Uterus (tissue), 3 donors: ENCODE measurements at regions not wholly inside any gene's neighbourhood (a gene's known extent, or its start where the extent isn't known, plus 50 kb on each side); places are given as distances from the start of the nearest gene placed in this dataset.
A peak's percentile ranks its signal among the peaks of the same experiment; 100 is the strongest.
"Not testable (repeated sequence)": the region's sequence is repeated elsewhere in the genome, so short reads cannot be mapped to it uniquely, and the experiment has no call there.

Experiments
- DNase-seq, 2 donors: peaks; one replicate each; pipeline ENCODE4 v3.0.0-alpha.2; 2019 to 2020
- H3K27ac ChIP-seq, 2 donors: fragments of 200-600 bp; sonication (generic); 1 replicate in 1 of 2; 2 replicates in 1 of 2; pipeline ENCODE4 v1.5.1; 2016 to 2018
- H3K27me3 ChIP-seq, 2 donors: fragments of 200-600 bp; sonication (generic); one replicate each; pipeline ENCODE4 v1.5.1; 2018 to 2019; ENCODE audit warnings: control low read depth in 1 of 2
- H3K36me3 ChIP-seq, 2 donors: fragments of 200-600 bp; sonication (generic); one replicate each; pipeline ENCODE4 v1.5.1; 2019; ENCODE audit warnings: control low read depth in 1 of 2
- H3K4me1 ChIP-seq, 2 donors: fragments of 200-600 bp; sonication (generic); one replicate each; pipeline ENCODE4 v1.5.1; 2018 to 2019; ENCODE audit warnings: control low read depth in 1 of 2
- H3K4me3 ChIP-seq, 2 donors: fragments of 200-600 bp; sonication (generic); 1 replicate in 1 of 2; 2 replicates in 1 of 2; pipeline ENCODE4 v1.5.1; 2018 to 2019; ENCODE audit warnings: mild to moderate bottlenecking in 1 of 2
- H3K9me3 ChIP-seq, 2 donors: fragments of 200-600 bp; sonication (generic); one replicate each; pipeline ENCODE4 v1.5.1; 2019; ENCODE audit warnings: control low read depth in 1 of 2
- CTCF ChIP-seq, 4 experiments: fragments of 200-600 bp in 2 of 4; fragments of 450-650 bp in 2 of 4; sonication (generic) in 2 of 4; IDR thresholded peaks; one replicate each; pipeline ENCODE4 v1.5.1; 2016 to 2019; ENCODE audit warnings: antibody characterized with exemption in 4 of 4, mild to moderate bottlenecking in 2 of 4, moderate library complexity in 1 of 4
- POLR2A ChIP-seq, 2 donors: fragments of 450-650 bp; IDR thresholded peaks; one replicate each; pipeline ENCODE4 v1.6.1; 2016; ENCODE audit warnings: antibody characterized with exemption in 2 of 2, mild to moderate bottlenecking in 1 of 2, moderate library complexity in 1 of 2
- intact Hi-C: fragments of 100-400 bp; cut with DNase I; formaldehyde crosslinking; loops from one replicate; pipeline ENCODE4 v1.15.1; 2023; ENCODE audit warnings: low total_unique reads
- donor health status: DM: yes; HTN: yes; CAD: no.

GRCh38 chr7:65795392-65795716, 77.5 kb upstream of the VKORC1L1 start:
- H3K9me3 ChIP-seq, intact Hi-C loops, H3K4me3 ChIP-seq, H3K36me3 ChIP-seq, H3K4me1 ChIP-seq, DNase-seq, H3K27ac ChIP-seq, H3K27me3 ChIP-seq: not testable (repeated sequence)

DNA sequence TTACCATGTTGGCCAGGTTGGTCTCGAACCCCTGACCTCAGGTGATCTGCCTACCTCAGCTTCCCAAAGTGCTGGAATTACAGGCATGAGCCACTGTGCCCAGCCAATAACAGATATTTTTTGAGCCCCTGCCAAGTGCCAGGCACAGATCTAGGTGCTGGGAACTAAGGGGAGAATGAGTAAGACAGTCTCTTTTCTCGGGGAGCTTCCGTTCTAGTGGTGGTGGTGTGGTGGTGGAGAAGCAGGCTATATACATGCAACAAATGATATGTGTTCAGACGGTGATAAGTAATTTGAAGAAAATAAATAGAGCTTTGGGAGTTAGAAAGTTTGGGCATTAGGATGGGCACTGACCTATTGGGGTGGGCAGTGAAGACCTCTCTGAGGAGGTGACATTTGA, 76.7 kb upstream of the VKORC1L1 start:
- Histone ChIP-seq H3K27me3 (no peaks in the 10 kb centered on the region), H3K27ac (no peak overlapping the region), H3K4me1 (no peaks in the 10 kb centered on the region), H3K36me3 (no peaks in the 10 kb centered on the region), H3K9me3 (no peaks in the 10 kb centered on the region), H3K4me3 (no peak overlapping the region)
- intact Hi-C loops = no loop called here
- TF ChIP-seq POLR2A (IDR thresholded peaks at IDR 0.05) = no peak
- no peak for TF ChIP-seq CTCF (IDR thresholded peaks at IDR 0.05)
- DNase-seq = no peak

DNA sequence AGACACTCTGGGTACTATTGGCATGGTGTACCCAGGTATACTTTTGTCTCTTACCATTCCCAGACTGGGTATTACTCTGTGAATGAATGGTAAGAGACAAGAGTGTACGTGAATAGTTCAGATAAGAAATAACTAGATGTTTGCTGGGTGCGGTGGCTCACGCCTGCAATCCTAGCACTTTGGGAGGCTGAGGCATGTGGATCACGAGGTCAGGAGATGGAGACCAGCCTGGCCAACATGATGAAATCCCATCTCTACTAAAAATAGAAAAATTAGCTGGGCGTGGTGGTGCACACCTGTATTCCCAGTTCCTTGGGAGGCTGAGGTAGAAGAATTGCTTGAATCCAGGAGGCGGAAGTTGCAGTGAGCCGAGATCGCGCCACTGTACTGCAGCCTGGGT, 75.8 kb upstream of the VKORC1L1 start:
- H3K36me3 ChIP-seq, H3K4me3 ChIP-seq, H3K27me3 ChIP-seq, DNase-seq, H3K9me3 ChIP-seq, H3K27ac ChIP-seq, intact Hi-C loops, H3K4me1 ChIP-seq: not testable (repeated sequence)

DNA sequence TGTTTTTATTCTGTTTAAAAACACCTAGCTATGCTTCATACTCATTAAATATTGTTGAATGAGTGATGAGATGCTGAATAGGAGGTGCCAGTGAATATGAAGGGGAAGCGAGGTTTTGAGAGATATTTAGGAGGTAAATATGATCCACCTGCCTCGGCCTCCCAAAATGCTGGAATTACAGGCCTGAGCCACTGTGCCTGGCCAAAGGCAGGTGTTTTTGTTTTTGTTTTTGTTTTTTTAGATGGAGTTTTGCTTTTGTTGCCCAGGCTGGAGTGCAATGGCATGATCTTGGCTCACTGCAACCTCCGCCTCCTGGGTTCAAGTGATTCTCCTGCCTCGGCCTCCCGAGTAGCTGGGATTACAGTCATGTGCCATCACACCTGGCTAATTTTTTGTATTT, 75.3 kb upstream of the VKORC1L1 start:
- not testable (repeated sequence) for H3K36me3 ChIP-seq, H3K4me1 ChIP-seq, DNase-seq

GRCh38 chr7:65798111-65799075, 74.5 kb upstream of the VKORC1L1 start:
- intact Hi-C loops = no loop called here
- Histone ChIP-seq H3K4me1 (no peaks in the 10 kb centered on the region), H3K27me3 (no peaks in the 10 kb centered on the region), H3K27ac (peak overlapping the region; percentile 51 to 52), H3K4me3 (no peak overlapping the region), H3K36me3 (no peaks in the 10 kb centered on the region), H3K9me3 (no peaks in the 10 kb centered on the region)
- DNase-seq = no peak
- TF ChIP-seq CTCF (IDR thresholded peaks at IDR 0.05) (no peak), POLR2A (IDR thresholded peaks at IDR 0.05) (no peak)

More for the DNA sequence above, 75.3 kb upstream of the VKORC1L1 start:
- H3K27me3 ChIP-seq, H3K9me3 ChIP-seq, intact Hi-C loops, H3K27ac ChIP-seq, H3K4me3 ChIP-seq: not testable (repeated sequence)

- H3K4me1 ChIP-seq, H3K27me3 ChIP-seq, H3K4me3 ChIP-seq, H3K27ac ChIP-seq, DNase-seq, H3K9me3 ChIP-seq, intact Hi-C loops, H3K36me3 ChIP-seq: not testable (repeated sequence)
These were observed 72.7 kb upstream of the VKORC1L1 start for GRCh38 chr7:65800191-65800590.

- H3K27ac ChIP-seq = no peak overlapping the region
- no peak for TF ChIP-seq POLR2A (IDR thresholded peaks at IDR 0.05)
- TF ChIP-seq CTCF (IDR thresholded peaks at IDR 0.05) = no peak
- no peaks in the 10 kb centered on the region for H3K9me3 ChIP-seq
- intact Hi-C loops = no loop called here
- H3K27me3 ChIP-seq = no peaks in the 10 kb centered on the region
- no peaks in the 10 kb centered on the region for H3K4me1 ChIP-seq
- DNase-seq = no peak
- no peaks in the 10 kb centered on the region for H3K36me3 ChIP-seq
- H3K4me3 ChIP-seq = no peak overlapping the region
These were observed 72.0 kb upstream of the VKORC1L1 start for GRCh38 chr7:65800890-65801341.
